Mucosa of descending colon (tissue), 3 donors: ENCODE measurements at regions not wholly inside any gene's neighbourhood (a gene's known extent, or its start where the extent isn't known, plus 50 kb on each side); places are given as distances from the start of the nearest gene placed in this dataset.

Experiments used
- ATAC-seq: fragments of 200-7000 bp; cut with Tn5 transposase; one replicate; pipeline ENCODE4 v1.9.1; 2020; ENCODE audit warnings: mild to moderate bottlenecking, moderate library complexity
- DNase-seq, 3 donors: peaks; one replicate each; pipeline ENCODE4 v3.0.0-alpha.2; 2020
- H3K36me3 ChIP-seq: fragments of 200-600 bp; one replicate; pipeline ENCODE4 v1.8.0; 2021; ENCODE audit warnings: low read depth, mild to moderate bottlenecking
- H3K4me1 ChIP-seq: fragments of 200-600 bp; one replicate; pipeline ENCODE4 v1.8.0; 2021; ENCODE audit warnings: low read depth, mild to moderate bottlenecking
- H3K4me3 ChIP-seq: fragments of 200-600 bp; one replicate; pipeline ENCODE4 v1.8.0; 2021; ENCODE audit warnings: mild to moderate bottlenecking
- H3K9me3 ChIP-seq: fragments of 200-600 bp; one replicate; pipeline ENCODE4 v1.8.0; 2021; ENCODE audit warnings: mild to moderate bottlenecking
- intact Hi-C, 2 donors: fragments of 100-400 bp; cut with DNase I in 1 of 2; cut with micrococcal nuclease in 1 of 2; formaldehyde crosslinking; loops; one replicate each; pipeline versions ENCODE4 v1.11.0 to v1.11.1; 2022; cut with DNase I, micrococcal nuclease
- TF ChIP-seq, protein P1 (sequence below): fragments of 200-600 bp; IDR thresholded peaks from one replicate; pipeline ENCODE4 v1.8.0; 2022; ENCODE audit warnings: antibody characterized with exemption, mild to moderate bottlenecking
- donor health status: DM: no; HTN: no; CAD: no; lungs with moderate emphysema.
- donor health status: DM: no; HTN: no; CAD: no.
- donor health status: DM: no; HTN: yes; CAD: no.

DNA sequence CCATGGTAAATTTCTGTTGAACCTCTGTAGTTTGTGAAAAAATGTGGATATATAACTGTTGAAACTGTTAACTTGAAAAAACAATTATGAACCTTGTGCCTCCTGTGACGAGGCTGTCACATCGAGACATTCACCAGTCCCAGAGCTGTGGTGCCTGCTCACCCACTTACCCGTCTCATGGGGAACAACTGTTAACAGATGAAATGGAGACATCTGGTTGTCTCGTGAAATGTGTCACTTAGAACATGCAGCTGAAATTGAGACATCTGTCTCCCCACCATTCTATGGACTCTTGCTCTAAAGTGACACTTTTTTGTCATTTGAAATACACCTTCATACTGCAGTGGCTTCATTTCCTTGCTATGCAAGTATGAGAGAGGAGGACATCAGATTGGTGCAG, 240.6 kb downstream of the GXYLT1 start:
- Histone ChIP-seq H3K36me3 (no peaks in the 10 kb centered on the region), H3K9me3 (no peaks in the 10 kb centered on the region), H3K4me3 (no peak overlapping the region), H3K4me1 (no peaks in the 10 kb centered on the region)
- DNase-seq, result no peak
- no peak for ATAC-seq
- intact Hi-C loops, result no loop called here
- TF ChIP-seq, protein P1, sequence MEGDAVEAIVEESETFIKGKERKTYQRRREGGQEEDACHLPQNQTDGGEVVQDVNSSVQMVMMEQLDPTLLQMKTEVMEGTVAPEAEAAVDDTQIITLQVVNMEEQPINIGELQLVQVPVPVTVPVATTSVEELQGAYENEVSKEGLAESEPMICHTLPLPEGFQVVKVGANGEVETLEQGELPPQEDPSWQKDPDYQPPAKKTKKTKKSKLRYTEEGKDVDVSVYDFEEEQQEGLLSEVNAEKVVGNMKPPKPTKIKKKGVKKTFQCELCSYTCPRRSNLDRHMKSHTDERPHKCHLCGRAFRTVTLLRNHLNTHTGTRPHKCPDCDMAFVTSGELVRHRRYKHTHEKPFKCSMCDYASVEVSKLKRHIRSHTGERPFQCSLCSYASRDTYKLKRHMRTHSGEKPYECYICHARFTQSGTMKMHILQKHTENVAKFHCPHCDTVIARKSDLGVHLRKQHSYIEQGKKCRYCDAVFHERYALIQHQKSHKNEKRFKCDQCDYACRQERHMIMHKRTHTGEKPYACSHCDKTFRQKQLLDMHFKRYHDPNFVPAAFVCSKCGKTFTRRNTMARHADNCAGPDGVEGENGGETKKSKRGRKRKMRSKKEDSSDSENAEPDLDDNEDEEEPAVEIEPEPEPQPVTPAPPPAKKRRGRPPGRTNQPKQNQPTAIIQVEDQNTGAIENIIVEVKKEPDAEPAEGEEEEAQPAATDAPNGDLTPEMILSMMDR, result no peak

DNA sequence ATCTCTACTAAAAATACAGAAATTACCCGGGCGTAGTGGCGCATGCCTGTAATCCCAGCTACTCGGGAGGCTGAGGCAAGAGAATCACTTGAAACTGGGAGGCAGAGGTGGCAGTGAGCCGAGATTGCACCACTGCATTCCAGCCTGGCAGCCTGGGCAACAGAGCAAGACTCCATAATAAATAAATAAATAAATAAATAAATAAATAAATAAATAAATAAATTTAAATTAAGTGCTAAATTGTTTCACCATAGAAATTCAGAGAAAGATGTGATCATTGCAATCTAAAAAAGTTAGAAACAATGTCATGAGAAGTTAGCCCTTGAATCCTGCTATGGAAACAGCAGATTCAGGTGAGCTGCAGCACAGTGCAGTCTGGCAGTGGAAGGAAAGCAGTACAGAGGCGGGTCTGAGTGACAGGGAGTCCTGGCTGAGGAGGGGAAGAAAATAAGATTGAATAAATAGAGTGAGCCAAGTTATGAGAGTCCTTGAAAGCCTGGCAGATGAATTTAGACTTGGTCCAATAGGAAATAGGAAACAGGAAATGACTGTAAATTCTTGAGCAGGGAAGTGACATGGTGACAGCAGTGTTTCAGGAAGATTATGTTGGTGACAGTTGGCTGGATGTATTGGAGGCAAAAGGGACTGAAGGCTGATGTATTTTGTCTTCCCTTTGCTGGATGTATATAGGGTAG, 241.5 kb downstream of the GXYLT1 start:
- Histone ChIP-seq H3K4me1 (no peaks in the 10 kb centered on the region), H3K4me3 (no peak overlapping the region), H3K36me3 (no peaks in the 10 kb centered on the region), H3K9me3 (no peaks in the 10 kb centered on the region)
- intact Hi-C loops, result no loop called here
- ATAC-seq, result no peak
- TF ChIP-seq, protein P1, result no peak
- no peak for DNase-seq

DNA sequence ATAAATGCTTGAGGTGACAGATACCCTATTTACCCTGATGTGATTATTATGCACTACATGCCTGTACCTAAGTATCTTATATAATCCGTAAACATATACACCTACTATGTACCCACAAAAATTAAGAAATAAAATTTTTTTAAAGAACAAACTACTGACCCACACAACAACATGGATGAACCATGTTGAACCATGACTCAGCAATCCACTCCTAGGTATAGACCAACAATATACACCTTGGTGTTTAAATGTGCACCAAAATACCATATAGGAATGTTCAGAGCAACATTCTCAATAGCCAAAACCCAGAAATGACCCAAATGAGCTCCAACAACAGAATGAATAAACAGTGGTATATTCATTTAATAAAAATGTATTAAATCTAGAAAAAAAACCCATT, 245.1 kb downstream of the GXYLT1 start:
- no peak for ATAC-seq
- TF ChIP-seq, protein P1, result no peak
- intact Hi-C loops, result no loop called here
- Histone ChIP-seq H3K4me3 (no peak overlapping the region), H3K36me3 (no peaks in the 10 kb centered on the region), H3K9me3 (no peaks in the 10 kb centered on the region), H3K4me1 (no peaks in the 10 kb centered on the region)
- no peak for DNase-seq

DNA sequence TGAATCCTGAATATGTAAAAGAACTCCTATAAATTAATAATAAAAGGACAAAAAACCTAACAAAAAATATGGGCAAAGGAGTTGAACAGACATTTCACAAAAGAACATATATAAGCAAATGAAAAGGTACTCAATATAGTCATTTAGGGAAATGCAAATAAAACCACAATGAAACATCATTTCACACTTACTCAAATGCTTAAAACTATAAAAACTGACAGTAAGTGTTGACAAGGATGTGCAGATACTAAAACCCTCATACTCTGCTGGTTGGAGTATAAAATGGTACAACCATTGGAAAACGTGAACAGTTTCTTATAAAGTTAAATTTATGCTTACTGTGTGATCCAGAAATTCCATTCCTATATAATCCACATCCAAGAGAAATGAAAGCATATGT, 247.1 kb downstream of the GXYLT1 start:
- TF ChIP-seq, protein P1, result no peak
- DNase-seq (no peak), ATAC-seq (no peak)
- H3K4me3 ChIP-seq, result no peak overlapping the region
- intact Hi-C loops, result no loop called here
- no peaks in the 10 kb centered on the region for H3K9me3 ChIP-seq
- no peaks in the 10 kb centered on the region for H3K4me1 ChIP-seq
- no peaks in the 10 kb centered on the region for H3K36me3 ChIP-seq

DNA sequence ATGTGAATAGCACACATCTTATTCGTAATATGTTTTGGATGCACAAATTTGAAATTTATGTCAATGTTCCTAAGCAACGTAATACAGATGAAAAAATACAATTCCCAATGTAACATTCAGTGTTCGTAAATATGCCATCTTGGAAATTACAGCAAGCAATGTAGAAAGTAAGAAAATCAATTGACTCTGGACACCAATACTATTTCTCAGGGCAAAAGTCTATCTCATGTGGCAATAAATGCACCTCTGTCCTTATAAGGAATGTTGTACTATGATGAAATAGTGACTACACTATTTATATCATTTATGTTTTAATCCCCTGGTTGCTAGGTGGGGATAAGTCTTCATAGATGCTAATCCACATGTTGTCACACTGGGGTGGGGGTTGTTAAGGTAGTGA, 251.2 kb downstream of the GXYLT1 start:
- H3K9me3 ChIP-seq, result no peaks in the 10 kb centered on the region
- no peaks in the 10 kb centered on the region for H3K36me3 ChIP-seq
- no peaks in the 10 kb centered on the region for H3K4me1 ChIP-seq
- ATAC-seq, result no peak
- TF ChIP-seq, protein P1, result no peak
- no peak for DNase-seq
- no peak overlapping the region for H3K4me3 ChIP-seq
- intact Hi-C loops, result no loop called here

DNA sequence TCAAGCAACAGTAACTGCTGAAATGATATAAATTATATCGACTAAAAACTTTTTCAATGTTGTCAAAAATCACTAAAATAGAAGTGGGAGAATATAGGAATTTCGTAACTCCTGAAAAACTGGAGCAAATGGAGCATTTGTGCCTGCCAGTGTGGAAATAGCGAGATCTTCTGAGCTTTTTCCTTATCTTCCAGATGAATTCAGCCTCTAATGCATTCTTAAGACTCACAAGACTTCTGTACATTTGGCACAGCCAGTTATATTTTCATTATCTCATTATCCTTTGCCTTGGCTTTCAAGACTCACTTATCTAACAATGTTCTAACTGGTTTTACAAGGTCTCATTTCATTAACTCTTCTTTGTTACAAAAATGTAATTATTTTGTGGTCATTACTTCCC, 252.4 kb downstream of the GXYLT1 start:
- no peaks in the 10 kb centered on the region for H3K9me3 ChIP-seq
- intact Hi-C loops, result no loop called here
- H3K4me3 ChIP-seq, result no peak overlapping the region
- DNase-seq (no peak), ATAC-seq (no peak)
- H3K4me1 ChIP-seq, result no peaks in the 10 kb centered on the region
- no peaks in the 10 kb centered on the region for H3K36me3 ChIP-seq
- TF ChIP-seq, protein P1, result no peak
